NCI-H510A (cell line): ENCODE measurements at regions not wholly inside any gene's neighbourhood (a gene's known extent, or its start where the extent isn't known, plus 50 kb on each side); places are given as distances from the start of the nearest gene placed in this dataset.
"Not testable (repeated sequence)": the region's sequence is repeated elsewhere in the genome, so short reads cannot be mapped to it uniquely, and the experiment has no call there.

Experiments
- DNase-seq: peaks from one replicate; lab custom pipeline; 2025; lab: John Stamatoyannopoulos, UW

DNA sequence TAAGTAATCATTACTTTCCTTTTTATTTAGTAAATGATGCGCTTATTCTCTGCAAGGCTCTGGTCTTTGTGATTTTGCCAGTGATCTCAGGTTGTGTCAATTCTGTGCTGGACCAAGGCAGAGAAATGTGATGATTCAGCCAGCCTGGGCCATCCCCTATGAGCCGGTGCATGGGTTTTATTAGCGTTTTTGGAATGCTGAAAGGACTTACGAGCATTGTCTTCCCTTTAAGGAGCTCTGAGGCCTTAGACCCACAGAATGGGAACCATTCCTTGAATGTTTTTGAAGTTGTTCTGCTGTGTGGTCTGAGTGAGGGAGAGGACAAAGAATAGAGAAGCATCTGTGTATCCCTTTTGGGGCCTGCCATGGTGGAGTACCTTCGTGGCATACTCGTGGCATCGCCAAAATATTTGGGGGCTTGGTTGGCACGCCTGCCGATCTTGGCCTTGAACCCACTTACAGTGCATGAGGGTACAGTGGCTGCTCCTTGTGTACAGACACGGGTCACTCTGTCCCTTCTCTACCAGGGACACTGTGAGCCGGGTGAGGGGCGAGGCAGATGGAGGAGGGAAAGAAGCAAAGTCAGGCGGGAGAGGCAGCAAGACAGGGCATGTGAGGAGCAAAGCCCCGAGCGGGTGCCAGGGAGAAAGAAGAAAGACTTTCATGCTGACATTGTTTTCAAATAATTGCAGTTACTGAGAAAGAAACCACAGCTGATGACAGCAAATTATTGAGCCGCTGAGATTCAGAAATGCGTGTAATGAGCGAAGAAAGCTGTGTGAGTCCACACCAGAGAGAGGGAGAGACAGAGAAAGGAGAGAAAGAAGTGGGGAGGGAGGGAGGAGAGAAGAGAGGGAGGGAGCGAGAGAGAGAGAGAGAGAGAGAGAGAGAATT is 269.4 kb upstream of the RGMA start:
- DNase-seq: no peak

DNA sequence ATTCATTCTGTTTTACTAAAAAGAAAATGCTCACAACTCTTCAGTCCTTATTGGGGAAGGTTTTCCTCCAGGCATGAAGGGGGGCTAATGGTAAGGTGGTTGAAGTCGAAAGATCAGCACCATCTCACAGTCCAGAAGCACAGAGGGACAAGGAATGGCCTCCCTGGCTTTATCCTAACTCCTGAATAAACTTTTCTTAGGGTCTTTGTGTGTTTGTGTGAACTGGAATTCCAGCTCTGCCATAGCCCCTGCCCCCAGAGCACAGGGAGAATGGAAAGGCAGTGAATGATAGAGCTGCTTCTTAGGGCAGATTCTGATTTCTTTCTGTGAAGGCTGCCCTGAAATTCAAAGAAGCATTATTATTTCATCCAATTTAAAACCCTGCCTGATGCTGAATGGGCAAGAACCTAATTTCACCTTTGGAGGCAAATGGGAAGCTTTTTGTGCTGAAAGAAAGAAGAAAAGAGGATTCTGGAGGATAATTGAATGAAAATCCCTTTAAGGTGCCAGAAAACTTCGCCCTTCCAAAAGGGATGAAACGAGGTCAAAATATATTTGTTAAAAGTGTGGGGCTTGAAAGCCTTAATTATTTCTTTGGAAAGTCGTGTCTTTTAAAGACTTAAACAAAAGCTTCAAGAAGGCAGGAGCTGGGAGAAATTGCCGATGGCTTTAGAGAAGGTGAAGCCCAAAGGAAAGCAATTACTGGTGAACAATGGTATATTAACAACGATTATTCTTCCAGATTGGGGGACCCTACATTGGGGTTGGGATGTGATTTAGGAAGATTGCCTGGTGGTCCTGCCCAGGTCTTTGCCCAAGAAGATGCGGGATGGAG is 259.9 kb upstream of the RGMA start:
- DNase-seq: no peak

DNA sequence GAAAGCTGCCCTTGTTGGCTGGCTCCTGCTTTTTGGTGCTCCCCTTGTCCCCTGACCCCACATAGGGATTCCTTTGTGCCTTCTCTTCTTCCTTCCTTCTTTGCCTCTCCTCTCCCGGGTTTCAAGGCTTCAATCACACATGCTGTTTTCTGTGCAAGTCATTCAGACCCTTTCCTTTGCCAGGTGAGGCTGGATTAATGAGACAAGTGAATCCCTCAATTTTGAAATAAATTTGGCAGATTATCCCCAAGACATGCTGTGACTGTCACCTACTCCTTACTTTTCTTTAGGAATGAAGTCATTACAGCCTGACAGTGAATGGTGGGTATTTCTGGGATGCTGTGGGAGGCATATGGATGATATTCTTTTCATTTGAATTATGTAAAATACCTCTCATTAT is 259.0 kb upstream of the RGMA start:
- no peak for DNase-seq

DNA sequence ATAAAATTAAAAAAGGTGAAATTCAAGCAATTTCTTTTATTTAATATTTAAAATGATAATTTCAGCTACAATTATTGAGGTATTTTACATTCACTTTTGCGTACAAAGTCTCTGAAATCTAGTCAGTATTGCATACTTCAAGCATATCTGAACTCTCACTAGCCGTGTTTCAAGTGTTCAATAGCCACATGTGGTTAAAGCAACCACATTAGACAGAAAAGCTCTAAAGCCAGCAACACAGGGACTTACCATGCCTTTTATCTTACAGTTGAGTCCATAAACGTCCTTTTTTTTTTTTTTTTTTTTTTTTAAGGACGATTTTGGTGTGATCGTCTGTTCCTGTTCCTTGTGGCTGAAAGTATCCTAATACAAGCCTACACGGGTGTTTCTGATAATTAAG is 257.0 kb upstream of the RGMA start:
- DNase-seq: no peak

DNA sequence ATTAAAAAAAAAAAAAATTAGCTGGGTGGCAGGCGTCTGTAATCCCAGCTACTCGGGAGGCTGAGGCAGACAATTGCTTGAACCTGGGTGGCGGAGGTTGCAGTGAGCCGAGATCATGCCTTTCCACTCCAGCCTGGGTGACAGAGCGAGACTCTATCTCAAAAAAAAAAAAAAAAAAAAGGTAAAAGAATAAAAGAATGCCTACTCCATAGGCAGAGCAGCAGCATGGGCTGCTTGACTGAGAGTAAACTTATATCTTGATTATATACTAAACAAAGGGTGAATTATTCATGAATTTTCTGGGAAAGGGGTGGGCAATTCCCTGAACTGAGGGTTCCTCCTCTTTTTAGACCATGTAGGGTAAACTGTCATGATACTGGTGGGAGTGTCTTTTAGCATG is 254.4 kb upstream of the RGMA start:
- DNase-seq: not testable (repeated sequence)

DNA sequence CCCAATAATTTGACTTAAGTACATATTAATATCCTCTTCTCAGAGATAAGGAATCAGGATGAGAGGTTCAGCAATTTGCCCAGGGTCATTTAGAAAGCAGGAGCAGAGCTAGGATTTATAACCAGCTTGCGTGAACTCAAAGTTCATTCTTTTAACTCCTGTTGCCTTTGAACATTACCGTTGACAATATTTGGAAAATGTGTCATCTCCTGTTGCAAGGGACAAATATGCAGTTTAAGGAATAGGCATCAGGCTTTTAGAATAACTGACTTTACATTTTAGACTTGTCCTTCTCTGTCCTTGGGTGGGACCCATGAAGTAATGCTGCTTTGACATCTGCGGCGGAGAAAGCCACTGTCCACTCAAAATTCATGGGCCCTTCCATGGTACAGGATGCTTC is 252.2 kb upstream of the RGMA start:
- DNase-seq: no peak

DNA sequence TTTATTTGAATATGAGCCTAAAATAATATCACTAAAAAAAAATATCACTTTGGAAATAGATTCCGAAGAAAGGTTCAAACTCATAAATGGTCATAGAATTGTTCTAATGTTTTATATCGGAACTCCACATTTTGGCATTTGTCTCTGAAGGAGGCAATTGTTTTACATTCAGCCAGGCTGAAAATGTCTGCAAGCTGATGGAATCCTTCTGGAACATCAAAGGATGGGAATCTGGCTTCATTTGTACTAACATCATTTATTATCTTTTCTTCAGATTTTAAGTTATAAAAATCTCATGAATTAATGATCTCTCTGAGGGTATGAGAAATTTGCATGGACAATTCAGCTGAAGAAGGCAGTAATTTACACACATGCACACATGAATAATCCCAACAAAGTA is 251.4 kb upstream of the RGMA start:
- DNase-seq: no peak

DNA sequence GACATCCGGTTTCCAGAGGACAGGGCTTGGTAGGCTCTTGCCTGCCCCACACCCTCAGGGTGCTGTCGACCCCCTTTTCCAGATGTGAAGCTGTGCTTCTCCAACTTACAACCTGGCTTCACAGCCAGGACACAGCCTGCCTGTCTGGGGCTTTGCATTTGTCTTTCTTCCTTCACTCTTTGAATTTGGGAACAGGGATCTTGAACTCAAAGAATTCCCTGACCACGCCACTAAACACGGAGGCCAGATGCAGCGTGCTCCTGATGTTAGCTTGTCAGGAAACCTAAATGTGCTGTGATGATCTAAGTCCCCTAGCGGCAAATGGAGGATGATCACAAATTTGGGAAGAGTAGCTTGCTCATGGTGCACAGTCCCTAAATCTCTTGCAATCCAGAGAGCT is 244.8 kb upstream of the RGMA start:
- no peak for DNase-seq

DNA sequence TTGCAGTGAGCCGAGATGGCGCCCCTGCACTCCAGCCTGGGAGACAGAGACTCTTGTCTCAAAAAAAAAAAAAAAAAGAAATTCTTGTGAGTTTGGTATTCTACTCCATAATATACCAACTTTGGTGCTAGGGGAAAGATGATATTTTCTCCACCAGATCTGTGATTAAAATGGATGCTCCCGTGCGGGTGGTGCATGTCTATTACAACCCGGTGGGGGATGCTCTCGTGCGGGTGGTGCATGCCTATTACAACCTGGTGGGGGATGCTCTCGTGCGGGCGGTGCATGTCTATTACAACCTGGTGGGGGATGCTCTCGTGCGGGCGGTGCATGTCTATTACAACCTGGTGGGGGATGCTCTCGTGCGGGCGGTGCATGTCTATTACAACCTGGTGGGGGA is 244.1 kb upstream of the RGMA start:
- DNase-seq: not testable (repeated sequence)

DNA sequence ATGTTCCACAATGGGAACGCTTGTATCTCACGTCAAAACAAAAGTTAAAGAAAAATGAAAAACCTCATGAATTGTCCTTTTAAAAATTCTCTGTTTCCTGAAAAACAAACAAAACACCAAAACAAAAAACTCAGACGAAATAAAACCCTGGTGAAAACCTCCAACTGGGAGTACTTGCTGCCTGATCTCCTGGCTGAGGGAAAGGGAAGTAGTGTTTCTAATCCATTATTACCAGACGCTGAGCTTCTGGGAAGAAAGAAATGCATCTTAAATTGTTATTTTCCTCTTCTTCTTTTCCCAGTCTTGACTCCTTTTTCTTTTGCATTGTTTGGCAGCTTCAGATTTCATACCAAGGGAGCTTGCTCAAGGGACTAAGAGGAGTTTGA is 243.2 kb upstream of the RGMA start:
- DNase-seq: no peak

DNA sequence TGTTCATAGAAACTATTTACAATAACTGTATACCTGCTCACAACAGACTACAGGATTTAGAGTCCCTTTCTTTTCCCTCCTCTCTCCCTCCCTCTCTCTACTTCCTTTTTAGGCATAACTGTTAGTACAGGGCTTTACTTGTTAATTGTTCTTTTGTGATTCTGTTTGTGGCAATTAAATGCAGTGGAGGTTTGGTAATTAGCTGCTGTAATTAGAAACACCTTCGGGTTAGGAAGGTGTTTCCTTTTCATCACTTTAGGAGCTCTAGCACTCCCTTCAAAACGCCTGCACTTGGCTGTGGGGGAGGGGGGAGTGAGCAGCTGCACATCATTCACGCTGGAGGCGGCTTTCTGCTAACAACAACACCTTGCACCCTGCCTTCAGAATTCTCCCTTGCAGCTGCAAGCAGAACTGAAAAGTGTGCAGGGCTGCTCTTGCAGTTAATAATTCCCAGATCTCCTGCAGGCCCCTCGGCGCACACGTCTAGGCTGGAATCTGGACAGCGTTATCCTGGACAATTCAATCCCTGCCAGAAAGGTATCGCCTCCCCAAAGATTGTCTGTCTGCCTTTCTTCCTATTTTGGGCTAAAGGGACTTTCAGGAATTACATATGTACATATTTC is 242.6 kb upstream of the RGMA start:
- peak; percentile 55 for DNase-seq

DNA sequence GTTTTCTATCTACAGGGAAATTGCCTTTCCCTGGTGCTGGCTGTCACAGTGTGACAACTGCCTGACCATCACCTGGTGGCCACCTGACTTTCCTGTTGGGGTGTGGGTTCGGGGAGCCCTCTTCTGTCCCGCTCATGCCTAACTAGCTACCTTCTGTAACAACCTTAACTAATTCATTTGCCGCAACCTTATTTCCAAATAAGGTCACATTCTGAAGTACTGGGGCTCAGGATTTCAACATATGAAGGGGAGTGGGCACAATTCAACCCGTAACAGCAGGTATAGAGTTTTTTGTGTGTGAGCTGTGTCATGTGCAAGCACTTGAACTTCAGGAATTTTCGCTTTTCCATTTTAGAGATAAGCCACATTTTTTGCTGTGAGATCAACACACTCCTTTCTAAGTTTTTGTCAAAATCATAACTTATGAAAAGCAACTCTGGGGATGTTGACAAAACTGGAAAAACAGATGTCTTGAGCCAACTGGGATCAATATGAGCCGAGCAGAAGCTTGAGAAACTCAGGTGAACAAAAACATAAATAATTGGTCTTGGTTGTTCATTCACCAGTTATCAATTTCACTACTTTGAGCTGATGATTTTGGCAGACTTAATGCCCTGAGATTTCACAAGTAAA is 242.0 kb upstream of the RGMA start:
- DNase-seq: no peak

DNA sequence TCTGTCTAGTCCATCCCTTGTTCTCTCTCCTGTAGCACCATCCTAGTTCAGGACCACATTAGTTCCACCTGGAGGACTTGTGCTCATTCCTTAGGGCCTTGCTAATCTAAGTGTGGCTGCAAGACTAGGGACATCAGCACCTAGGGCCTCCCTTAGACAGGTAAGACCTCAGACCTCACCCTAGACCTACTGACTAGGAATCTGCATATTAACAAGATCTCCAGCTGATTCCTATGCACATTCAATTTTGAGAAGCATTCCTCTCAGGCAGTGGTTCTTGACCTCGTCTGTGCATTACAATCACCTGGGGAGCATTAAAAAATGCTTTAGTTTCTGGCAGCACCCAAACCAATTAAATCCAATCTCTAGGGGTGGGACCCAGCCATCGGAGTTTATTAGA is 238.4 kb upstream of the RGMA start:
- DNase-seq: no peak

DNA sequence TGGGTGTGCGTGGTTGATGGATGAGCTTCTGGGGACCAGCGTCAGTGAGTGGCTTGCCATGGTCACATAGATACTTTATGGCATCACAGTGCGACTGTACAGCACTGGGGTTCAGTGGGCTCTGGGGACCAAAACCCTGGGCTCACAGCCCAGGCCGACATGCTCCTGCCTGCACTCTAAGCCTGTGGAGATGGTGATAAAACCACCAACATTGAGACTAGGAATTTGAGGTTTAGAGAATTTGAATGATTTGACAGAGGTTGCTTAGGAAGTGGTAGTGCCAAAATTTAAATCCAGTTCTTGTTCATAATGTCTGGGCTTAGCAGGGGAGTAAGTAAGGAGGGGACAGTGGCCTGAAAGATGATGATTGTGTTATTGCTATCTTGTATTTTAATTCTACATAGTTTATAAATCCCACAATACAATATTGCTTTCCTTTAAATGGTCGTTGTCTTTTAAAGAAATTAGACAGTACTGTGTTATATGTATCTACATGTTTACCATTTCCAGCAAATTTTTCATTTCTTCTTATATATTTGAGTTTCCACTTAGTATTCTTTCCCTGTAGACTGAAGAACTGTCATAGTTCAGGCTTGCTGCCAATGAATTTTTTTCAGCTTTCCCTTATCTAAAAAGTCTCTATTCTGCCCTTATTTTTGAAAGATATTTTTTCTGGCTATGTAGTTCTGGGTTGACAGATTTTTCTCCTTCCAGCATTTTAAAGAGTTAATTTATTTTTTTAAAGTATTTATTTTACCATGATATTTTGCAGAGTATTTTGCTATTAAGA is 235.4 kb upstream of the RGMA start:
- no peak for DNase-seq

DNA sequence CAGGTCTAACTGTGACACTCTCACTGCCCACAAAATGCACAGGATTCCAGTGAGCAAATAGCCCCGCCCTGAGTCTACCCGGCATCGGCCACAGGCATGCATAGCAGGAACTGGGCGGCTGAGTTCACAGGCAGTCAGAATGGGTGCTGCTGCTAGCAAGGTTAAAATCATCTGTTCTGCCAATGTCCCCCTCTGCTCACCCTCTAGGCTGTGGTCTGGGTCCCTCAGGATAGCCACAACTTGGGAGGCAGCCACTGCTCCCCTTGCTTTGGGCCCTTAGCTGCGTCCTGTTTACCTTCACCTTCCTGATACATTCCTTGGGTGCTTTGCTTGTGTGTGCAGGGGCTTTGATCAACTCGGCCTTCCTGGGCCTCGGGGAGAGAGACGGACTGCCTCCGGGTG is 232.9 kb upstream of the RGMA start:
- DNase-seq: no peak

DNA sequence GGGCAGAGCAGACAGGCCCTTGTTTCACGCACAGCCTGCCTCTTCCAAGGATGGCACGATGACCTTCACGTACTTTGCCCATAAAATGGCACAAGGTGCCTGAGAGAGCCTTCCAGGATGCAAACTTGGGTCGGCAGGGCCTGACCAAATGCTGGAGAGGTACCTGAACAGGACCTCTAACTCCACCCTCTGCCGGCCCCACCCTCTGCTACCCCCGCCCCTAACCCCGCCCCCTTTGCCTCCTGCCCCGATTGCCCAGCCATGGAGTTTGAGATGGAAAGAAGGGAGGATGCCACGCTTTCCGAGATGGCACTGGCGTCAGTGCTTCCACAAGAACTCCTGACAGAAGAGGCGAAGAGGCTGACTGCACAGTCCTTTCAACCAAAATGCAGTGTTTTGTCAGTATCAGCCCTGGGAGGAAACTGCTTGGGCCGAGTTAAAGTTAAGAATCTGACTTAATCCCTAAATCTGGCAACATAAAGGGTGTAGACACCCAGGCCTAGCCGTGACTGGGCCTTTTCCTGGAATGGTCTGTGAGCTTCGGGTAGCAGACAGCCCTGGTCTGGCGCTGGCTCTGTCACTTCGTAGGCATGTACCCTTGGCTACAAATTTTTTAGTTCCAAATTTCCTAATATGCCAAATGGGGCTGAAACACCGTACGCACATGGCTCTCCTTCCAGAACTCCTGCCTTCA is 230.3 kb upstream of the RGMA start:
- no peak for DNase-seq

DNA sequence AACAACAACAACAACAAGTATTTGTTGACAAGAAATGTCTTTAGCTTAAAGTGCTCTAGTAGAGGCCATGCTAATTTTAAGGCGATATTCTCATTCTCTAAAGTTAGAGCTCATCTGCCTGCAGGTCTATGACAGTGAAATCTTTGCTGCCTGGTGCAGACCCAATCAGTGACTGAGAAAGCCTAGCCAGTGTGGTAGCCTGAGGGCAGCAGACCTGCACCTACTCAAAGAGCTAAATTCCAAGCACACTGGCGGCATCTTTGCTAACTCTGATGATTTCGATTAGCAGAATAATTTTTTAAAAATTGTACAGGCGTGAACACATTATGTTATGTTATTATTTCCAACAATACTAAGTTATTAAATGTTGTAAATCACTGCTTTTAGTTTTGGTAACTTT is 228.8 kb upstream of the RGMA start:
- no peak for DNase-seq

DNA sequence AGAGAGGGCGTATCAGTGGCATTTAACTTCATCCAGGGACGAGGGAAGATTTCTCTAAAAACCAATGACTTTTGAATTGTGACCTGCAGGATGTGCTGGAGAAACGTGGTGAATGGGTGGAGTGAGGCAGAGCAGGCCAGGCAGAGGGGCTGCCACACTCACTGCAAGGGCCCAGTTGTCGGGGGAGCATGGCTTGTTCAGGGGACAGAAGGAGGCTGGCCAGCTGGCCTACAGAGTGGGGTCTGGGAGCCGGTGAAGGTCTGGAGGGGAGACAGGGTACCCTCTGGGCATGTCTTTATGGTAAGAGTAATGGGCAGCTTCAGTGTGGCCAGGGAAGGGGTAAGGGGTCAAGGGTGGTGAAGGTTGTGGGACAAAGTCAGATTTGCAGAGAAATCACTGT is 225.2 kb upstream of the RGMA start:
- DNase-seq: no peak

DNA sequence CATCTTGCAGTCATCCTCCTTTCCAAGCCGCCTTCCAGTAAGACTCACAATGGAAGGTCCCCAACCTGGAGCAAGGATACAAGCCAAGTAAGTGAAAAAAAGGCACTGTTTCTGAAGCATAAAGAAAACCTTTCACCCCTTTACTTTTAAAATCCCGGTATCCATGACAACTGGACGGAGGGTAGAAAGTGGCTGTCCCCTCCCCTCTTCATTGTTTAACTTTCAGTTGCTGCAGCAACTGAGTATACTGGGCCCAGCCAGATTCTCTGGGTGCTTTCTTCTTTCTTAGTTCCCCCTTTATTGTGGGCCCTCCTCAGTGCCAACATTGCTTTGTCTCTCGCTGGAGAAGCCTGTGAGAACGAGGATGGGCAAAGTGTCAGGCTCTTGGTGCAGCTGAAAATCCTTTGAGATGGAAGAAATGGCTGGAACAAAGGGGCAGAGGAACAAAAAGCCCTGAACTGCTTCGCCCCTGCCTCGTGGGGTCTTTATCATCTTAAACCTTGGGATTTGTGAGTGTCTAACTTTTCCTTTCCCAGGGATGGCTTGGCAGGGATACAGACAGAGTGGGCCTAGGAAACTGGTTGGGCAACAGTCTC is 224.0 kb upstream of the RGMA start:
- no peak for DNase-seq

DNA sequence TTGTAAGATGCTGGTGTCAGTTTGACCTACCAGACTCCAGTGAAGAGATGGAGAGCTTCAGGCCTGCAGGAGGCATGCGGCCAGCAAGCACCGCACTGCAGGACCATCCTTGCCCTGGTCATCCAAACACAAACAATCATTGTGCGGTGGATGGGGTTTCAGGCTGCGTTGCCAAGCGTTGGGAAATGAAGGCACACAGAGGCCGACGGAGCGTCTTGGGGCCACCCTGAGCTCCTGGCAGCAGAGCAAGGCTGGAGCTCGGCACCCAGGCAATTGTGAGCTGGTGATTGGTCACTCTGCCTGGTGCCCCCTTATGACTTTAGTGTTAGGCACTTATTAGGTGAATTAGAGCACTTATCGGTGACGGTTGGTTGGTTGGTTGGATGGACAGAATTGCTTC is 222.6 kb upstream of the RGMA start:
- DNase-seq: no peak
